NCI-H526 treated with DMSO at 0.1 percent for 48 hours (cell line): ENCODE measurements at regions not wholly inside any gene's neighbourhood (a gene's known extent, or its start where the extent isn't known, plus 50 kb on each side); places are given as distances from the start of the nearest gene placed in this dataset.

Source experiments
- DNase-seq: peaks from one replicate; lab custom pipeline; 2025; lab: John Stamatoyannopoulos, UW

GRCh38 chr7:38070718-38071117, 107.3 kb upstream of the STARD3NL start:
- DNase-seq: no peak

DNA sequence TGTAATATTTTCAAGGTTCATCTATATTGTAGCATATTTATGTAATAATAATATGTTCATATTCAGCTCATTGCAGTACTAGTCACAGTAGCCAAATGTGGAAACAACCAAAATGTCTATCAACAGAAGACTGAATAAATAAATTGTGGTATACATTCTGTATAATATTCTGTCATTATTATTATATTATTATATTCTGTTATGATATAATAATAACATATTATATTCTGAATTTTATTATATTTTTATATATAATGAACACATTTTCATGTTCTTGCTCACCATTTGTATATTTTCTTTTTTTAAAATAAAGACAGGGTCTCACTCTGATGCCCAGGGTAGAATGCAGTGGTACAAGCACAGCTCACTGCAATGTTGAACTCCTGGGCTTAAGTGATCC, 91.2 kb upstream of the STARD3NL start:
- no peak for DNase-seq

DNA sequence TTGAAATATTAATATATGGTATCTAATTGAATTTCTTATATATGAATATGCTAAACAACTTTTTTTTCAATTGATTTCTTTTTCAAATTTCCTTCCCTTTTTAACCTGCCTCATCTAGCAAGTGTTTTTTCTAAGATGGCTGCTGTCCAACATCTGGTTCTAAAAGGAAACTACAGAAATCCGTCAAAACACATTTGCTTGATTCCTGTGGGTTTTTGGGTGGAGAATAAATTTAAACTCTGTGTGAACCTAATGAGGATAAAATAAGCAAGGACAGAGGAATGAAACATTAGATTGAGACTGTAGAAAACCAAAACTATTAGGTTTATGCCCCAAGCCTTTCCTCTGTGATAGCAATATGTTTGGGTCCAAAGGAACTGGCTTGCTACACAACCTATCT, 75.5 kb upstream of the STARD3NL start:
- DNase-seq: no peak

- DNase-seq: peak; percentile 45
Observed at GRCh38 chr7:38105874-38106483, 72.1 kb upstream of the STARD3NL start.

DNA sequence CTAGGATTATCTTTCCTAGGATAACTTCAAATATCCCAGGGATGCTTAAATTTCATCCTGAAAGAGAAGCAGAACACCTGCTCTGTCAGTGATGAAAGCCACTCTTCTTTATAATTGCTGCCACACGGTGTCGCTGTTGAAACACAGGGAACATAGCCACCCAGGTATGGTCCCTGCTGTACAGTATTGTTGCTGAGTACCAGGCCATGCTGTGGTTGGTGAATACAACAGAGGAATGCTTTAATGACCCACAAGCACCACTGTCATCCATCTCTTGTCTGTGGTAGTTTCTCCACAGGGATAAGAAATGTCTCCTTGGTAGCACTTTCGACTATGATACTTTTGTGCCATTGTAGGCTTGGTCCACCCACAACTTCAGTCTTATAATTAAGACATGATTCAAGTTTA, 70.6 kb upstream of the STARD3NL start:
- DNase-seq: peak; percentile 50

- no peak for DNase-seq
Observed at GRCh38 chr7:38112075-38112474, 66.0 kb upstream of the STARD3NL start.

DNA sequence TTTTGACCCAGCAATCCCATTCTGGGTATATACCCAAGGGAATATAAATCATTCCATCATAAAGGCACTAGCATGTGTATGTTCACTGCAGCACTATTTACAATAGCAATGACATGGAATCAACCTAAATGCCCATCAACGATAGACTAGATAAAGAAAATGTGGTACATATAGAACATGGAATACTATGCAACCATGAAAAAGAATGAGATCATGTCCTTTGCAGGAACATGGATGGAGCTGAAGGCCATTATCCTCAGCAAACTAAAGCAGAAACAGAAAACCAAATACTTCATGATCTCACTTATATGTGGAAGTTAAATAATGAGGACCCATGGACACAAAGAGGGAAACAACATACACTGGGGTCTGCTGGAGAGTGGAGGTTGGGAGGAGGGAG, 58.0 kb upstream of the STARD3NL start:
- DNase-seq: no peak

GRCh38 chr7:38122501-38122900, 55.5 kb upstream of the STARD3NL start:
- DNase-seq: no peak

GRCh38 chr7:38123494-38123893, 54.6 kb upstream of the STARD3NL start:
- no peak for DNase-seq

GRCh38 chr7:38127216-38128207, 50.5 kb upstream of the STARD3NL start:
- DNase-seq: no peak
